ENCODE measurements at regions not wholly inside any gene's neighbourhood (a gene's known extent, or its start where the extent isn't known, plus 50 kb on each side); places are given as distances from the start of the nearest gene placed in this dataset.

DNA sequence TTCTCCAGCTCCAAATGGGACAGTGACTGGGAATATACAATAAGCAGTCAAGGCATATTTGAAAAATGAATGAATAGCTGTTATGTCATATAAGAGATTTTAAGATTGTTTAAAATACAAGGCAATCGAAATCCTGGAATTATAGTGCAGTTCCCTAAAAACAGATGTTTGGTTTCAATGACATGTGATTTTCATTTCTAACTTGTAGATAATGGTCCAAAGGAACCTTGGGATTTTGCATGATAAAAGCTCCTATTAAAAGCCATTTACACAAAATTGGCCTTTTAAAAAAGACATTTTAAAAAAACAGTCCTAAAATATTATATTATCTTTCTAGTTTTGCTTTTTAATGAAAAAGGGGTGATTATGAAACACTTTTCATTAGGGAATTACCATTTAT, 905.1 kb downstream of the GALC start:
- TF ChIP-seq FOXP2 (optimal IDR thresholded peaks at IDR 0.05; ENCODE audit: borderline replicate concordance, extremely low read depth, extremely low read length, insufficient read depth) (no peak), POLR2AphosphoS5 (IDR thresholded peaks at IDR 0.05; ENCODE audit: low read depth, low read length) (no peak)

All from PFSK-1 (cell line).